Left hindlimb (tissue), 1 donor: ENCODE measurements at regions not wholly inside any gene's neighbourhood (a gene's known extent, or its start where the extent isn't known, plus 50 kb on each side); places are given as distances from the start of the nearest gene placed in this dataset.
"Not testable (repeated sequence)": the region's sequence is repeated elsewhere in the genome, so short reads cannot be mapped to it uniquely, and the experiment has no call there.

Experiments used
- DNase-seq: peaks from one replicate; pipeline ENCODE4 v3.0.0-alpha.2; 2018

- no peak for DNase-seq
Measured at GRCh38 chr5:87115839-87116364, 151.8 kb upstream of the RASA1 start.

GRCh38 chr5:87116825-87117512 is 150.7 kb upstream of the RASA1 start:
- DNase-seq, result no peak

GRCh38 chr5:87119588-87119987 is 148.1 kb upstream of the RASA1 start:
- DNase-seq, result no peak

GRCh38 chr5:87120518-87121303 is 147.0 kb upstream of the RASA1 start:
- DNase-seq, result no peak

GRCh38 chr5:87121304-87122150 is 146.2 kb upstream of the RASA1 start:
- DNase-seq, result no peak

GRCh38 chr5:87122151-87122977 is 145.3 kb upstream of the RASA1 start:
- DNase-seq, result no peak

- no peak for DNase-seq
Measured at GRCh38 chr5:87125766-87126165, 141.9 kb upstream of the RASA1 start.

- no peak for DNase-seq
Measured at GRCh38 chr5:87126869-87127268, 140.8 kb upstream of the RASA1 start.

GRCh38 chr5:87127426-87127825 is 140.3 kb upstream of the RASA1 start:
- DNase-seq, result no peak

GRCh38 chr5:87127956-87128687 is 139.6 kb upstream of the RASA1 start:
- no peak for DNase-seq

GRCh38 chr5:87129046-87129445 is 138.6 kb upstream of the RASA1 start:
- DNase-seq, result no peak

GRCh38 chr5:87132696-87133095 is 135.0 kb upstream of the RASA1 start:
- DNase-seq, result no peak

GRCh38 chr5:87134513-87134912 is 133.2 kb upstream of the RASA1 start:
- DNase-seq, result not testable (repeated sequence)

- DNase-seq, result no peak
Measured at GRCh38 chr5:87136096-87136495, 131.6 kb upstream of the RASA1 start.

- no peak for DNase-seq
Measured at GRCh38 chr5:87136733-87137132, 130.9 kb upstream of the RASA1 start.

GRCh38 chr5:87137283-87137682 is 130.4 kb upstream of the RASA1 start:
- no peak for DNase-seq

- DNase-seq, result no peak
Measured at GRCh38 chr5:87138091-87138805, 129.4 kb upstream of the RASA1 start.

- no peak for DNase-seq
Measured at GRCh38 chr5:87139795-87140194, 127.9 kb upstream of the RASA1 start.

GRCh38 chr5:87141544-87141943 is 126.1 kb upstream of the RASA1 start:
- no peak for DNase-seq

GRCh38 chr5:87145853-87146252 is 121.8 kb upstream of the RASA1 start:
- not testable (repeated sequence) for DNase-seq

GRCh38 chr5:87147441-87147840 is 120.2 kb upstream of the RASA1 start:
- no peak for DNase-seq
